ENCODE measurements at regions not wholly inside any gene's neighbourhood (a gene's known extent, or its start where the extent isn't known, plus 50 kb on each side); places are given as distances from the start of the nearest gene placed in this dataset.

GRCh38 chr10:88156341-88156740 is 292.9 kb downstream of the PTEN start:
- no peak for DNase-seq (ENCODE audit: low spot score)
- no peak for TF ChIP-seq SMAD3 (CRISPR knock-in tag; IDR thresholded peaks at IDR 0.05; ENCODE audit: borderline replicate concordance)
- TF ChIP-seq EMX1 (CRISPR knock-in tag; IDR thresholded peaks at IDR 0.05) = no peak
- no peak for TF ChIP-seq ZNF232 (CRISPR knock-in tag; IDR thresholded peaks at IDR 0.05)
- TF ChIP-seq PREB (CRISPR knock-in tag; IDR thresholded peaks at IDR 0.05; ENCODE audit: borderline replicate concordance) = no peak
- no peak for TF ChIP-seq ATF3 (CRISPR knock-in tag; conservative IDR thresholded peaks at IDR 0.05)
- no peak for TF ChIP-seq E2F5 (CRISPR knock-in tag; IDR thresholded peaks at IDR 0.05)
- no peak for TF ChIP-seq NR1H2 (CRISPR knock-in tag; IDR thresholded peaks at IDR 0.05)
- no peak for TF ChIP-seq TEAD4 (CRISPR knock-in tag; IDR thresholded peaks at IDR 0.05)
- TF ChIP-seq CREB1 (CRISPR knock-in tag; IDR thresholded peaks at IDR 0.05) = no peak
- no peak for TF ChIP-seq FOXJ3 (CRISPR knock-in tag; IDR thresholded peaks at IDR 0.05; ENCODE audit: borderline replicate concordance)
- TF ChIP-seq, protein P1, sequence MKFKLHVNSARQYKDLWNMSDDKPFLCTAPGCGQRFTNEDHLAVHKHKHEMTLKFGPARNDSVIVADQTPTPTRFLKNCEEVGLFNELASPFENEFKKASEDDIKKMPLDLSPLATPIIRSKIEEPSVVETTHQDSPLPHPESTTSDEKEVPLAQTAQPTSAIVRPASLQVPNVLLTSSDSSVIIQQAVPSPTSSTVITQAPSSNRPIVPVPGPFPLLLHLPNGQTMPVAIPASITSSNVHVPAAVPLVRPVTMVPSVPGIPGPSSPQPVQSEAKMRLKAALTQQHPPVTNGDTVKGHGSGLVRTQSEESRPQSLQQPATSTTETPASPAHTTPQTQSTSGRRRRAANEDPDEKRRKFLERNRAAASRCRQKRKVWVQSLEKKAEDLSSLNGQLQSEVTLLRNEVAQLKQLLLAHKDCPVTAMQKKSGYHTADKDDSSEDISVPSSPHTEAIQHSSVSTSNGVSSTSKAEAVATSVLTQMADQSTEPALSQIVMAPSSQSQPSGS (CRISPR knock-in tag; IDR thresholded peaks at IDR 0.05; ENCODE audit: borderline replicate concordance, low read depth) = no peak
- no peak for TF ChIP-seq GABPB1 (CRISPR knock-in tag; IDR thresholded peaks at IDR 0.05)
- no peak for TF ChIP-seq FOXP4 (CRISPR knock-in tag; IDR thresholded peaks at IDR 0.05)
- no peak for TF ChIP-seq KAT7 (CRISPR knock-in tag; IDR thresholded peaks at IDR 0.05; ENCODE audit: borderline replicate concordance)
- TF ChIP-seq TP53 (CRISPR knock-in tag; IDR thresholded peaks at IDR 0.05) = no peak
- TF ChIP-seq, protein P2, sequence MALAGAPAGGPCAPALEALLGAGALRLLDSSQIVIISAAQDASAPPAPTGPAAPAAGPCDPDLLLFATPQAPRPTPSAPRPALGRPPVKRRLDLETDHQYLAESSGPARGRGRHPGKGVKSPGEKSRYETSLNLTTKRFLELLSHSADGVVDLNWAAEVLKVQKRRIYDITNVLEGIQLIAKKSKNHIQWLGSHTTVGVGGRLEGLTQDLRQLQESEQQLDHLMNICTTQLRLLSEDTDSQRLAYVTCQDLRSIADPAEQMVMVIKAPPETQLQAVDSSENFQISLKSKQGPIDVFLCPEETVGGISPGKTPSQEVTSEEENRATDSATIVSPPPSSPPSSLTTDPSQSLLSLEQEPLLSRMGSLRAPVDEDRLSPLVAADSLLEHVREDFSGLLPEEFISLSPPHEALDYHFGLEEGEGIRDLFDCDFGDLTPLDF (CRISPR knock-in tag; IDR thresholded peaks at IDR 0.05) = no peak
- Mint-ChIP-seq H3K4me1 (peaks cover 5% of the 10 kb centered on the region; the same call in 1 of the 2 replicates), H3K27me3 (ENCODE audit: low read depth) (no peaks in the 10 kb centered on the region), H3K9me3 (no peaks in the 10 kb centered on the region; the same call in 1 of the 2 replicates), H3K36me3 (no peaks in the 10 kb centered on the region), H3K27ac (no peak overlapping the region), H3K4me3 (no peak overlapping the region)
- ChIA-PET CTCF (no interaction called here), POLR2A (no interaction called here)
- no peak for ATAC-seq

GRCh38 chr10:88157981-88158465 is 294.6 kb downstream of the PTEN start:
- no peak overlapping the region for H3K27ac Mint-ChIP-seq
- DNase-seq (ENCODE audit: low spot score) (no peak), ATAC-seq (no peak)
- no peaks in the 10 kb centered on the region for H3K36me3 Mint-ChIP-seq
- TF ChIP-seq, protein P3, sequence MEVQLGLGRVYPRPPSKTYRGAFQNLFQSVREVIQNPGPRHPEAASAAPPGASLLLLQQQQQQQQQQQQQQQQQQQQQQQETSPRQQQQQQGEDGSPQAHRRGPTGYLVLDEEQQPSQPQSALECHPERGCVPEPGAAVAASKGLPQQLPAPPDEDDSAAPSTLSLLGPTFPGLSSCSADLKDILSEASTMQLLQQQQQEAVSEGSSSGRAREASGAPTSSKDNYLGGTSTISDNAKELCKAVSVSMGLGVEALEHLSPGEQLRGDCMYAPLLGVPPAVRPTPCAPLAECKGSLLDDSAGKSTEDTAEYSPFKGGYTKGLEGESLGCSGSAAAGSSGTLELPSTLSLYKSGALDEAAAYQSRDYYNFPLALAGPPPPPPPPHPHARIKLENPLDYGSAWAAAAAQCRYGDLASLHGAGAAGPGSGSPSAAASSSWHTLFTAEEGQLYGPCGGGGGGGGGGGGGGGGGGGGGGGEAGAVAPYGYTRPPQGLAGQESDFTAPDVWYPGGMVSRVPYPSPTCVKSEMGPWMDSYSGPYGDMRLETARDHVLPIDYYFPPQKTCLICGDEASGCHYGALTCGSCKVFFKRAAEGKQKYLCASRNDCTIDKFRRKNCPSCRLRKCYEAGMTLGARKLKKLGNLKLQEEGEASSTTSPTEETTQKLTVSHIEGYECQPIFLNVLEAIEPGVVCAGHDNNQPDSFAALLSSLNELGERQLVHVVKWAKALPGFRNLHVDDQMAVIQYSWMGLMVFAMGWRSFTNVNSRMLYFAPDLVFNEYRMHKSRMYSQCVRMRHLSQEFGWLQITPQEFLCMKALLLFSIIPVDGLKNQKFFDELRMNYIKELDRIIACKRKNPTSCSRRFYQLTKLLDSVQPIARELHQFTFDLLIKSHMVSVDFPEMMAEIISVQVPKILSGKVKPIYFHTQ (CRISPR knock-in tag; IDR thresholded peaks at IDR 0.05) = no peak
- TF ChIP-seq GRHL2 (CRISPR knock-in tag; IDR thresholded peaks at IDR 0.05; ENCODE audit: insufficient replicate concordance, severe bottlenecking) (no peak), NFATC4 (CRISPR knock-in tag; IDR thresholded peaks at IDR 0.05) (no peak)
- H3K4me1 Mint-ChIP-seq = peaks cover 5% of the 10 kb centered on the region; the same call in 1 of the 2 replicates
- H3K9me3 Mint-ChIP-seq = peaks cover 11% of the 10 kb centered on the region
- H3K27me3 Mint-ChIP-seq (ENCODE audit: low read depth) = no peaks in the 10 kb centered on the region; the same call in 1 of the 2 replicates
- CTCF ChIA-PET = no interaction called here
- H3K4me3 Mint-ChIP-seq = no peak overlapping the region
- POLR2A ChIA-PET = no interaction called here
